Kidney (tissue), 13 donors: ENCODE measurements at regions not wholly inside any gene's neighbourhood (a gene's known extent, or its start where the extent isn't known, plus 50 kb on each side); places are given as distances from the start of the nearest gene placed in this dataset.

Experiments used
- DNase-seq, 5 donors: peaks; one replicate each; pipeline ENCODE4 v3.0.0-alpha.2; 2013 to 2020
- FAIRE-seq: peaks from 2 replicates; lab custom pipeline; 2012; peaks lifted over from hg19 to GRCh38; lab: Jason Lieb, UNC
- H3K27ac ChIP-seq, 2 donors: one replicate each; pipeline ENCODE4 v1.7.0; 2013; ENCODE audit warnings: low read depth in 2 of 2, low read length in 2 of 2, inconsistent platforms in 1 of 2
- H3K27me3 ChIP-seq: one replicate; pipeline ENCODE4 v1.7.1; 2013; ENCODE audit warnings: low read length, inconsistent platforms; ENCODE audit not compliant: control insufficient read depth, insufficient read depth
- H3K36me3 ChIP-seq, 3 donors: one replicate each; pipeline versions ENCODE4 v1.7.0 to v1.7.1; 2013; ENCODE audit warnings: low read length in 3 of 3, control low read depth in 1 of 3, inconsistent platforms in 1 of 3; ENCODE audit not compliant: insufficient read depth in 3 of 3, control insufficient read depth in 2 of 3
- H3K4me1 ChIP-seq, 3 donors: one replicate each; pipeline versions ENCODE4 v1.7.0 to v1.7.1; 2013; ENCODE audit warnings: low read length in 3 of 3, inconsistent platforms in 1 of 3, low read depth in 1 of 3; ENCODE audit not compliant: control insufficient read depth in 2 of 3, insufficient read depth in 2 of 3
- H3K4me3 ChIP-seq, 3 donors: one replicate each; pipeline versions ENCODE4 v1.7.0 to v1.8.1; 2013; ENCODE audit warnings: low read length in 3 of 3, control low read depth in 1 of 3, inconsistent platforms in 1 of 3
- H3K9ac ChIP-seq, 3 donors: one replicate each; pipeline versions ENCODE4 v1.7.0 to v1.7.1; 2013; ENCODE audit warnings: low read length in 3 of 3, control low read depth in 1 of 3, inconsistent platforms in 1 of 3
- H3K9me3 ChIP-seq, 3 donors: one replicate each; pipeline versions ENCODE4 v1.7.0 to v1.7.1; 2013; ENCODE audit warnings: low read length in 3 of 3, control low read depth in 1 of 3, inconsistent platforms in 1 of 3; ENCODE audit not compliant: control insufficient read depth in 2 of 3, insufficient read depth in 1 of 3
- CTCF ChIP-seq: IDR thresholded peaks from 3 replicates; pipeline ENCODE4 v1.5.1; 2012; ENCODE audit warnings: mild to moderate bottlenecking, moderate library complexity, borderline replicate concordance; ENCODE audit not compliant: insufficient read depth; ENCODE audit errors: extremely low read depth
- intact Hi-C: fragments of 100-400 bp; cut with DNase I; formaldehyde crosslinking; loops from one replicate; pipeline ENCODE4 v1.11.1; 2022
- donor health status: control.
- donor health status: control.
- donor health status: control.
- donor health status: control.
- donor health status: control.
- donor health status: DM: yes; HTN: yes; CAD: no.
- donor health status: Normal renal cell carcinoma (clear cell type).

GRCh38 chr5:82624062-82624461, 345.9 kb upstream of the RPS23 start:
- Histone ChIP-seq H3K9me3 (no peaks in the 10 kb centered on the region), H3K27ac (no peak overlapping the region), H3K27me3 (no peaks in the 10 kb centered on the region), H3K9ac (no peak overlapping the region), H3K36me3 (no peaks in the 10 kb centered on the region), H3K4me1 (peaks cover 0 to 4% (median 3%) of the 10 kb centered on the region in 3 donors), H3K4me3 (no peak overlapping the region)
- DNase-seq (no peak), FAIRE-seq (no peak)
- no peak for TF ChIP-seq CTCF
- intact Hi-C loops = no loop called here

GRCh38 chr5:82622711-82623514, 344.8 kb upstream of the RPS23 start:
- peaks cover 0 to 4% (median 3%) of the 10 kb centered on the region in 3 donors for H3K4me1 ChIP-seq
- DNase-seq = peak in 1 of 5 donors; percentile 13
- peak overlapping the region; percentile 32 to 78 for H3K27ac ChIP-seq
- no peak for FAIRE-seq
- no peak overlapping the region for H3K4me3 ChIP-seq
- no peaks in the 10 kb centered on the region for H3K9me3 ChIP-seq
- TF ChIP-seq CTCF = no peak
- H3K27me3 ChIP-seq = no peaks in the 10 kb centered on the region
- H3K9ac ChIP-seq = no peak overlapping the region
- H3K36me3 ChIP-seq = no peaks in the 10 kb centered on the region
- intact Hi-C loops = no loop called here

GRCh38 chr5:82622205-82622604, 344.1 kb upstream of the RPS23 start:
- H3K9me3 ChIP-seq = no peaks in the 10 kb centered on the region
- no peaks in the 10 kb centered on the region for H3K36me3 ChIP-seq
- H3K27ac ChIP-seq = no peak overlapping the region
- FAIRE-seq (no peak), DNase-seq (no peak)
- H3K9ac ChIP-seq = no peak overlapping the region
- H3K4me1 ChIP-seq = peaks cover 0 to 4% (median 3%) of the 10 kb centered on the region in 3 donors
- intact Hi-C loops = no loop called here
- TF ChIP-seq CTCF = no peak
- H3K4me3 ChIP-seq = no peak overlapping the region
- H3K27me3 ChIP-seq = no peaks in the 10 kb centered on the region
